ENCODE measurements at regions not wholly inside any gene's neighbourhood (a gene's known extent, or its start where the extent isn't known, plus 50 kb on each side); places are given as distances from the start of the nearest gene placed in this dataset.

GRCh38 chr2:217452928-217453327 lies 549.9 kb downstream of the TNS1 start:
- no peak overlapping the region for H3K4me3 ChIP-seq (ENCODE audit: low read depth in 1 of 2, low read length in 2 of 2)
- no peaks in the 10 kb centered on the region for H3K27me3 ChIP-seq (ENCODE audit: control insufficient read depth in 1 of 2, insufficient read depth in 2 of 2, low read length in 2 of 2)
- peaks cover 9% of the 10 kb centered on the region for H3K4me1 ChIP-seq (ENCODE audit: insufficient read depth, low read length)
- H3K9me3 ChIP-seq (ENCODE audit: low read length), result no peaks in the 10 kb centered on the region
- H3K27ac ChIP-seq (ENCODE audit: low read depth, low read length), result no peak overlapping the region
- H3K9ac ChIP-seq (ENCODE audit: low read length), result no peak overlapping the region
- H3K36me3 ChIP-seq (ENCODE audit: insufficient read depth, low read length), result no peaks in the 10 kb centered on the region

- Histone ChIP-seq H3K27me3 (ENCODE audit: control insufficient read depth in 1 of 2, insufficient read depth in 2 of 2, low read length in 2 of 2) (no peaks in the 10 kb centered on the region), H3K4me3 (ENCODE audit: low read depth in 1 of 2, low read length in 2 of 2) (no peak overlapping the region), H3K4me1 (ENCODE audit: insufficient read depth, low read length) (peaks cover 9% of the 10 kb centered on the region), H3K36me3 (ENCODE audit: insufficient read depth, low read length) (no peaks in the 10 kb centered on the region), H3K9ac (ENCODE audit: low read length) (no peak overlapping the region), H3K9me3 (ENCODE audit: low read length) (no peaks in the 10 kb centered on the region), H3K27ac (ENCODE audit: low read depth, low read length) (no peak overlapping the region)
Observed at GRCh38 chr2:217451666-217452065, 551.1 kb downstream of the TNS1 start.

GRCh38 chr2:217449444-217449843 lies 553.4 kb downstream of the TNS1 start:
- H3K36me3 ChIP-seq (ENCODE audit: insufficient read depth, low read length), result no peaks in the 10 kb centered on the region
- H3K27me3 ChIP-seq (ENCODE audit: control insufficient read depth in 1 of 2, insufficient read depth in 2 of 2, low read length in 2 of 2), result no peaks in the 10 kb centered on the region
- no peak overlapping the region for H3K9ac ChIP-seq (ENCODE audit: low read length)
- H3K9me3 ChIP-seq (ENCODE audit: low read length), result no peaks in the 10 kb centered on the region
- H3K27ac ChIP-seq (ENCODE audit: low read depth, low read length), result no peak overlapping the region
- no peak overlapping the region for H3K4me3 ChIP-seq (ENCODE audit: low read depth in 1 of 2, low read length in 2 of 2)
- H3K4me1 ChIP-seq (ENCODE audit: insufficient read depth, low read length), result peaks cover 9% of the 10 kb centered on the region

GRCh38 chr2:217448860-217449259 lies 553.9 kb downstream of the TNS1 start:
- Histone ChIP-seq H3K4me3 (ENCODE audit: low read depth in 1 of 2, low read length in 2 of 2) (no peak overlapping the region), H3K9me3 (ENCODE audit: low read length) (no peaks in the 10 kb centered on the region), H3K4me1 (ENCODE audit: insufficient read depth, low read length) (peaks cover 9% of the 10 kb centered on the region), H3K36me3 (ENCODE audit: insufficient read depth, low read length) (no peaks in the 10 kb centered on the region), H3K9ac (ENCODE audit: low read length) (no peak overlapping the region), H3K27me3 (ENCODE audit: control insufficient read depth in 1 of 2, insufficient read depth in 2 of 2, low read length in 2 of 2) (no peaks in the 10 kb centered on the region), H3K27ac (ENCODE audit: low read depth, low read length) (no peak overlapping the region)

- Histone ChIP-seq H3K27me3 (ENCODE audit: control insufficient read depth in 1 of 2, insufficient read depth in 2 of 2, low read length in 2 of 2) (no peaks in the 10 kb centered on the region), H3K4me1 (ENCODE audit: insufficient read depth, low read length) (no peaks in the 10 kb centered on the region), H3K9ac (ENCODE audit: low read length) (no peak overlapping the region), H3K9me3 (ENCODE audit: low read length) (no peaks in the 10 kb centered on the region), H3K4me3 (ENCODE audit: low read depth in 1 of 2, low read length in 2 of 2) (no peak overlapping the region), H3K27ac (ENCODE audit: low read depth, low read length) (no peak overlapping the region), H3K36me3 (ENCODE audit: insufficient read depth, low read length) (no peaks in the 10 kb centered on the region)
Observed at GRCh38 chr2:217445723-217446122, 557.1 kb downstream of the TNS1 start.

- H3K27ac ChIP-seq (ENCODE audit: low read depth, low read length), result no peak overlapping the region
- peaks cover 4% of the 10 kb centered on the region for H3K4me1 ChIP-seq (ENCODE audit: insufficient read depth, low read length)
- H3K27me3 ChIP-seq (ENCODE audit: control insufficient read depth in 1 of 2, insufficient read depth in 2 of 2, low read length in 2 of 2), result no peaks in the 10 kb centered on the region
- no peak overlapping the region for H3K9ac ChIP-seq (ENCODE audit: low read length)
- no peak overlapping the region for H3K4me3 ChIP-seq (ENCODE audit: low read depth in 1 of 2, low read length in 2 of 2)
- H3K36me3 ChIP-seq (ENCODE audit: insufficient read depth, low read length), result no peaks in the 10 kb centered on the region
- H3K9me3 ChIP-seq (ENCODE audit: low read length), result no peaks in the 10 kb centered on the region
Observed at GRCh38 chr2:217444932-217445331, 557.9 kb downstream of the TNS1 start.

GRCh38 chr2:217444509-217444908 lies 558.3 kb downstream of the TNS1 start:
- H3K4me1 ChIP-seq (ENCODE audit: insufficient read depth, low read length), result peaks cover 7% of the 10 kb centered on the region
- H3K4me3 ChIP-seq (ENCODE audit: low read depth in 1 of 2, low read length in 2 of 2), result no peak overlapping the region
- no peak overlapping the region for H3K27ac ChIP-seq (ENCODE audit: low read depth, low read length)
- no peaks in the 10 kb centered on the region for H3K36me3 ChIP-seq (ENCODE audit: insufficient read depth, low read length)
- no peaks in the 10 kb centered on the region for H3K9me3 ChIP-seq (ENCODE audit: low read length)
- H3K27me3 ChIP-seq (ENCODE audit: control insufficient read depth in 1 of 2, insufficient read depth in 2 of 2, low read length in 2 of 2), result no peaks in the 10 kb centered on the region
- H3K9ac ChIP-seq (ENCODE audit: low read length), result no peak overlapping the region

GRCh38 chr2:217443601-217444000 lies 559.2 kb downstream of the TNS1 start:
- no peaks in the 10 kb centered on the region for H3K9me3 ChIP-seq (ENCODE audit: low read length)
- H3K4me3 ChIP-seq (ENCODE audit: low read depth in 1 of 2, low read length in 2 of 2), result no peak overlapping the region
- H3K4me1 ChIP-seq (ENCODE audit: insufficient read depth, low read length), result peaks cover 7% of the 10 kb centered on the region
- H3K27me3 ChIP-seq (ENCODE audit: control insufficient read depth in 1 of 2, insufficient read depth in 2 of 2, low read length in 2 of 2), result no peaks in the 10 kb centered on the region
- no peak overlapping the region for H3K9ac ChIP-seq (ENCODE audit: low read length)
- H3K27ac ChIP-seq (ENCODE audit: low read depth, low read length), result no peak overlapping the region
- H3K36me3 ChIP-seq (ENCODE audit: insufficient read depth, low read length), result no peaks in the 10 kb centered on the region

- Histone ChIP-seq H3K36me3 (ENCODE audit: insufficient read depth, low read length) (no peaks in the 10 kb centered on the region), H3K9me3 (ENCODE audit: low read length) (no peaks in the 10 kb centered on the region), H3K4me1 (ENCODE audit: insufficient read depth, low read length) (peaks cover 39% of the 10 kb centered on the region), H3K9ac (ENCODE audit: low read length) (no peak overlapping the region), H3K4me3 (ENCODE audit: low read depth in 1 of 2, low read length in 2 of 2) (no peak overlapping the region), H3K27me3 (ENCODE audit: control insufficient read depth in 1 of 2, insufficient read depth in 2 of 2, low read length in 2 of 2) (no peaks in the 10 kb centered on the region), H3K27ac (ENCODE audit: low read depth, low read length) (peak overlapping the region; percentile 4)
Observed at GRCh38 chr2:217440000-217440399, 562.8 kb downstream of the TNS1 start.

- Histone ChIP-seq H3K36me3 (ENCODE audit: insufficient read depth, low read length) (no peaks in the 10 kb centered on the region), H3K9me3 (ENCODE audit: low read length) (no peaks in the 10 kb centered on the region), H3K9ac (ENCODE audit: low read length) (no peak overlapping the region), H3K4me1 (ENCODE audit: insufficient read depth, low read length) (peaks cover 49% of the 10 kb centered on the region), H3K4me3 (ENCODE audit: low read depth in 1 of 2, low read length in 2 of 2) (no peak overlapping the region), H3K27ac (ENCODE audit: low read depth, low read length) (no peak overlapping the region), H3K27me3 (ENCODE audit: control insufficient read depth in 1 of 2, insufficient read depth in 2 of 2, low read length in 2 of 2) (no peaks in the 10 kb centered on the region)
Observed at GRCh38 chr2:217438821-217439220, 564.0 kb downstream of the TNS1 start.

- no peaks in the 10 kb centered on the region for H3K36me3 ChIP-seq (ENCODE audit: insufficient read depth, low read length)
- H3K9me3 ChIP-seq (ENCODE audit: low read length), result no peaks in the 10 kb centered on the region
- peaks cover 56% of the 10 kb centered on the region for H3K4me1 ChIP-seq (ENCODE audit: insufficient read depth, low read length)
- no peaks in the 10 kb centered on the region for H3K27me3 ChIP-seq (ENCODE audit: control insufficient read depth in 1 of 2, insufficient read depth in 2 of 2, low read length in 2 of 2)
- H3K9ac ChIP-seq (ENCODE audit: low read length), result no peak overlapping the region
- H3K27ac ChIP-seq (ENCODE audit: low read depth, low read length), result peak overlapping the region; percentile 27
- H3K4me3 ChIP-seq (ENCODE audit: low read depth in 1 of 2, low read length in 2 of 2), result no peak overlapping the region
Observed at GRCh38 chr2:217438136-217438535, 564.7 kb downstream of the TNS1 start.

- Histone ChIP-seq H3K9me3 (ENCODE audit: low read length) (no peaks in the 10 kb centered on the region), H3K27ac (ENCODE audit: low read depth, low read length) (peak overlapping the region; percentile 27), H3K4me3 (ENCODE audit: low read depth in 1 of 2, low read length in 2 of 2) (no peak overlapping the region), H3K4me1 (ENCODE audit: insufficient read depth, low read length) (peaks cover 63% of the 10 kb centered on the region), H3K9ac (ENCODE audit: low read length) (no peak overlapping the region), H3K27me3 (ENCODE audit: control insufficient read depth in 1 of 2, insufficient read depth in 2 of 2, low read length in 2 of 2) (no peaks in the 10 kb centered on the region), H3K36me3 (ENCODE audit: insufficient read depth, low read length) (no peaks in the 10 kb centered on the region)
Observed at GRCh38 chr2:217437290-217437870, 565.4 kb downstream of the TNS1 start.

Data from muscle layer of colon (tissue), 2 donors.